ENCODE measurements at regions not wholly inside any gene's neighbourhood (a gene's known extent, or its start where the extent isn't known, plus 50 kb on each side); places are given as distances from the start of the nearest gene placed in this dataset.

DNA sequence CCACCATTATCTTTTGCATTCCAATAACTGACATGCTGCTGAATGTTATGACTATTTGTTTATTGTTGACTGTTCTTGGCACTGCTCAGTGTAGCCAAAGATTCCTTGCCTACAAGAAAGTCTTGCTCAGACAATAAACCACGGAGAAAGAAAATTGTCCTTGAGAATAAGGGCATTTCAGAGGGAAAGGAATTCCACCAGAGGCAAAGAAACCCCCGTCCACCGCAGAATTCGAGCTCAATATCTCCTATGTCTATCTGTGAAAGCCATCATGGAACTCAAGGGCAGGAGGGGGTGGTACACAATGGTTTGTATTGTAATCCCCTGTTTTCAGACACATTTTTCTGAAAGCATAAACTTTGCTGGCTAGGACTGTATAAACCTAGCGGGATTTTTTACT, 70.3 kb upstream of the ADAMTS16 start:
- Histone ChIP-seq H3F3A (ENCODE audit: insufficient read depth, low read length) (peaks cover 14% of the 10 kb centered on the region), H3K79me2 (ENCODE audit: low read length) (no peaks in the 10 kb centered on the region), H3K4me3 (ENCODE audit: low read length) (no peak overlapping the region), H3K9me3 (replicated peaks; ENCODE audit: insufficient read depth, low read length) (no peaks in the 10 kb centered on the region), H3K9me2 (replicated peaks; ENCODE audit: insufficient read depth, low read length) (no peaks in the 10 kb centered on the region), H3K27ac (ENCODE audit: low read length) (no peak overlapping the region), H3K4me1 (ENCODE audit: low read length) (peaks cover 11% of the 10 kb centered on the region; the same call in 1 of the 2 replicates), H3K36me3 (replicated peaks; ENCODE audit: insufficient read depth, low read length) (no peaks in the 10 kb centered on the region), H2AFZ (ENCODE audit: low read length) (no peak overlapping the region), H3K27me3 (replicated peaks; ENCODE audit: insufficient read depth, low read length) (no peaks in the 10 kb centered on the region), H4K20me1 (ENCODE audit: insufficient read depth, low read length) (no peaks in the 10 kb centered on the region), H3K4me2 (ENCODE audit: low read depth, low read length) (no peak overlapping the region), H3K9ac (ENCODE audit: low read length) (no peak overlapping the region)
- no peak for DNase-seq
- TF ChIP-seq, protein P1, sequence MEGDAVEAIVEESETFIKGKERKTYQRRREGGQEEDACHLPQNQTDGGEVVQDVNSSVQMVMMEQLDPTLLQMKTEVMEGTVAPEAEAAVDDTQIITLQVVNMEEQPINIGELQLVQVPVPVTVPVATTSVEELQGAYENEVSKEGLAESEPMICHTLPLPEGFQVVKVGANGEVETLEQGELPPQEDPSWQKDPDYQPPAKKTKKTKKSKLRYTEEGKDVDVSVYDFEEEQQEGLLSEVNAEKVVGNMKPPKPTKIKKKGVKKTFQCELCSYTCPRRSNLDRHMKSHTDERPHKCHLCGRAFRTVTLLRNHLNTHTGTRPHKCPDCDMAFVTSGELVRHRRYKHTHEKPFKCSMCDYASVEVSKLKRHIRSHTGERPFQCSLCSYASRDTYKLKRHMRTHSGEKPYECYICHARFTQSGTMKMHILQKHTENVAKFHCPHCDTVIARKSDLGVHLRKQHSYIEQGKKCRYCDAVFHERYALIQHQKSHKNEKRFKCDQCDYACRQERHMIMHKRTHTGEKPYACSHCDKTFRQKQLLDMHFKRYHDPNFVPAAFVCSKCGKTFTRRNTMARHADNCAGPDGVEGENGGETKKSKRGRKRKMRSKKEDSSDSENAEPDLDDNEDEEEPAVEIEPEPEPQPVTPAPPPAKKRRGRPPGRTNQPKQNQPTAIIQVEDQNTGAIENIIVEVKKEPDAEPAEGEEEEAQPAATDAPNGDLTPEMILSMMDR (IDR thresholded peaks at IDR 0.05; ENCODE audit: low read length): no peak
- TF ChIP-seq EZH2phosphoT487 (IDR thresholded peaks at IDR 0.05; ENCODE audit: low read length) (no peak), EZH2 (optimal IDR thresholded peaks at IDR 0.05; ENCODE audit: low read depth, low read length) (no peak)

DNA sequence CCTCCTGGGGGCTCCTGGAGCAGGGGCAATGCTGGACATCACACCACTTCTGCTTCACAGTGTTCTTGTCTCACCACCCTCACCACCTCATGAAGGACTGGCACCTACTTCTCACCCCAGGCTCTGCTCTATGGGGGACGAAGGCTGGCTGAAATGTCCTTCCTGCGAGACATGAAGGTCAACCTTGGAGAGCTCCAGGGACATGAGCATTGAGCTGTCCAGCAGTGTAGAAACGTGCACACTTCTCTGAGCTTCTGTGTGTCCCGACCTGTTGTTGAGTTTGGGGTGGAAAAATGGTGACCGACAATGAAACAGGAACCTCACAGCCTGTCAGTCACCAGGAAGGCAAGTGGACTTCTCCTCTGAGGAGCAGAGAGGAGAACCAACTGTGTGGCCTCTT, 68.6 kb upstream of the ADAMTS16 start:
- H3K9me3 ChIP-seq (replicated peaks; ENCODE audit: insufficient read depth, low read length): no peaks in the 10 kb centered on the region
- DNase-seq: no peak
- H2AFZ ChIP-seq (ENCODE audit: low read length): no peak overlapping the region
- no peak overlapping the region for H3K9ac ChIP-seq (ENCODE audit: low read length)
- H3K79me2 ChIP-seq (ENCODE audit: low read length): no peaks in the 10 kb centered on the region
- 0 out of 2 replicates have a peak, but pooled peaks cover 3% of the 10 kb centered on the region for H3K4me1 ChIP-seq (ENCODE audit: low read length)
- H3K27me3 ChIP-seq (replicated peaks; ENCODE audit: insufficient read depth, low read length): no peaks in the 10 kb centered on the region
- H4K20me1 ChIP-seq (ENCODE audit: insufficient read depth, low read length): no peaks in the 10 kb centered on the region
- no peak for TF ChIP-seq EZH2 (optimal IDR thresholded peaks at IDR 0.05; ENCODE audit: low read depth, low read length)
- TF ChIP-seq, protein P1 (IDR thresholded peaks at IDR 0.05; ENCODE audit: low read length): no peak
- TF ChIP-seq EZH2phosphoT487 (IDR thresholded peaks at IDR 0.05; ENCODE audit: low read length): no peak
- no peaks in the 10 kb centered on the region for H3K9me2 ChIP-seq (replicated peaks; ENCODE audit: insufficient read depth, low read length)
- peaks cover 3% of the 10 kb centered on the region for H3F3A ChIP-seq (ENCODE audit: insufficient read depth, low read length)
- H3K27ac ChIP-seq (ENCODE audit: low read length): no peak overlapping the region
- no peaks in the 10 kb centered on the region for H3K36me3 ChIP-seq (replicated peaks; ENCODE audit: insufficient read depth, low read length)
- no peak overlapping the region for H3K4me3 ChIP-seq (ENCODE audit: low read length)
- no peak overlapping the region for H3K4me2 ChIP-seq (ENCODE audit: low read depth, low read length)

DNA sequence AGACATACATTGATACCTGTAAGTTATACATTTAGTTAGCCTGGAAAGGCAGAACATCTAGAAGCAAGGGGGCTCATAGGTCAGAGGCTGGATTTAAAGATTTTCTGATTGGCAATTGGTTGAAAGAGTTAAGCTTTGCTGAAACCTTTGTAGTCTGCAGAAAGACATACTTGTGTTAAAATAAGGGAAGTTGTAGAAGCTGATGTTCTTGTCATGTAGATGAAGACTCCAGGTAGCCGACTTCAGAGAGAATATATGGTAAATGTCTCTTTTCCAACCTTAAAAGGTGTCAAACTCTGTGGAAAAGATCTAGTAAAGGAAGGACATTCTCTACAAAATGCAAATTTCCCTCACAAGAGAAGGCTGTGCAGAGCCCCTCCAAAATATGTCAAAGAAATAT, 62.9 kb upstream of the ADAMTS16 start:
- Histone ChIP-seq H3K9me2 (replicated peaks; ENCODE audit: insufficient read depth, low read length) (no peaks in the 10 kb centered on the region), H4K20me1 (ENCODE audit: insufficient read depth, low read length) (no peaks in the 10 kb centered on the region), H3K4me1 (ENCODE audit: low read length) (no peaks in the 10 kb centered on the region), H3K36me3 (replicated peaks; ENCODE audit: insufficient read depth, low read length) (no peaks in the 10 kb centered on the region), H3K27me3 (replicated peaks; ENCODE audit: insufficient read depth, low read length) (no peaks in the 10 kb centered on the region), H3K4me3 (ENCODE audit: low read length) (no peak overlapping the region), H2AFZ (ENCODE audit: low read length) (no peak overlapping the region), H3K79me2 (ENCODE audit: low read length) (no peaks in the 10 kb centered on the region), H3K4me2 (ENCODE audit: low read depth, low read length) (no peak overlapping the region), H3K9ac (ENCODE audit: low read length) (no peak overlapping the region), H3K9me3 (replicated peaks; ENCODE audit: insufficient read depth, low read length) (no peaks in the 10 kb centered on the region), H3K27ac (ENCODE audit: low read length) (no peak overlapping the region), H3F3A (ENCODE audit: insufficient read depth, low read length) (no peaks in the 10 kb centered on the region)
- TF ChIP-seq, protein P1 (IDR thresholded peaks at IDR 0.05; ENCODE audit: low read length): no peak
- TF ChIP-seq EZH2 (optimal IDR thresholded peaks at IDR 0.05; ENCODE audit: low read depth, low read length) (no peak), EZH2phosphoT487 (IDR thresholded peaks at IDR 0.05; ENCODE audit: low read length) (no peak)
- no peak for DNase-seq

Data from MM.1S (cell line).